Epidermal melanocyte (primary cell): ENCODE measurements at regions not wholly inside any gene's neighbourhood (a gene's known extent, or its start where the extent isn't known, plus 50 kb on each side); places are given as distances from the start of the nearest gene placed in this dataset.

Source experiments
- DNase-seq: peaks from one replicate; pipeline ENCODE4 v3.0.0; 2011; ENCODE audit warnings: low spot score; ENCODE audit not compliant: insufficient read length

DNA sequence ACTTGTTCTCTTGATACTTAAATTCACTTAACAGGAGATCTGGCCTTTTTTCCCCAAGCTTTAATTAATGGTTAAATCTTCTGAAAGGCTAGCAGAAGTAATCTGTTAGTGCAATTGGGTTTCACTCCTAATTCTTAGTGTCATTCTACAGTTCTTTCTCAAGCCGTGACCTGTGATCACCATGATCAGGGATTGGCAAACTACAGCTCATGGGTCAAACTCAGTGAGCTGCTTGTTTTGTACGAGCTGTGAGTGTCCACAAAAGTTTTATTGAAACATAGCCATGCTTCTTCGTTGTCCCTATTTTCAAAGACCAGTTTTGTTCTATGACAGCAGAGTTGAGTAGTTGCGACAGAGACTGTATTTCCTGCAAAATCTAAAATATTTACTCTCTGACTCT is 109.4 kb upstream of the KCNJ15 start:
- no peak for DNase-seq

- no peak for DNase-seq
Observed at GRCh38 chr21:38148046-38148445, 108.7 kb upstream of the KCNJ15 start.

DNA sequence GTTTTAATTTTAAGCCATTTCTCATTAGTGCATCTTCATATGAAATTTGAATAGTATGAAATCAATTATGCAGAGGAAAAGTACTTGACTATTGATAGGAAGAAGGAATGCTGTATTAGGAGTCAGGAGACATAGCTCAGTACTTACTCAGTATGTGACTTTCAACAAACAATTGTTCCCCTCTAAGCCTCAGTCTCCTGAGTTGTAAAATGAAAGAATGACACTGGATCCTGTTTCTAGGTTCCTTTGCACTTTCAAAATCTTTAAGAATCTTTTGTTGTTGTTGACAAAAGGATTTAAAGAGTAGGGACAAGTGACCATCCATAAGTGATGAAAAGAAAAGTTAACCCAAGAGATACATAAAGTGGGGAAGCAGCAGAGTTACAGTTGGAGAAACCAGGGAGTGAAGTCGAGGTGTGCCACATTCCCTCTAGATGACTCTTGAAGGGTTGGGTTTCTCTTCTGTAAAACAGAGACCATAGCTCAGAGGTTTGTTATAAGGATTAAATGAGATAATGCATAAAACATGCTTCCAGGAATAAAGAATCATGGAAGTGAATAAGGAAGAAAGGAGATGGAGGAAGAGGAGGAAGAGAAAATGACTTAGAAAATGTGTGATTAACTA is 105.7 kb upstream of the KCNJ15 start:
- DNase-seq: no peak

GRCh38 chr21:38156200-38156599 is 100.6 kb upstream of the KCNJ15 start:
- no peak for DNase-seq

- peak; percentile 49 for DNase-seq
Observed at GRCh38 chr21:38159355-38159754, 97.4 kb upstream of the KCNJ15 start.

GRCh38 chr21:38165466-38166172 is 91.2 kb upstream of the KCNJ15 start:
- DNase-seq: no peak

DNA sequence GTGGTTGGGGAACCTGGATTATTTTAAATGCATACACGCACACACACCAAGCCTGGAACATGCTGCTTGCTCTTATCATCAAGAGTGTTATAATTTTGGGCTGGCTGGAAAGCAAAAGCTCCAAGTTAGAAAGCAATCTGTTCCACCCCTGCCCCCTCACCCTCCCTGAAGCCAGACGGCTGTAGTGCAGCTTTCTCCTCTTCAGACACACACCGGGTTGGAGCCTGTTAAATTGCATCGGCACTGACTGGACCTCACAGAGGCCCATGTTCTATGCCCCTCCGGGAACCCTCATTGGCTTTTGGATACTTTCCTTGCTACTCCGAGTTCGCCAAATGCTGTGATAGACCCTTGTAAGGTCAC is 90.6 kb upstream of the KCNJ15 start:
- no peak for DNase-seq

- DNase-seq: no peak
Observed at GRCh38 chr21:38167345-38167744, 89.4 kb upstream of the KCNJ15 start.

- DNase-seq: no peak
Observed at GRCh38 chr21:38170283-38170682, 86.5 kb upstream of the KCNJ15 start.

DNA sequence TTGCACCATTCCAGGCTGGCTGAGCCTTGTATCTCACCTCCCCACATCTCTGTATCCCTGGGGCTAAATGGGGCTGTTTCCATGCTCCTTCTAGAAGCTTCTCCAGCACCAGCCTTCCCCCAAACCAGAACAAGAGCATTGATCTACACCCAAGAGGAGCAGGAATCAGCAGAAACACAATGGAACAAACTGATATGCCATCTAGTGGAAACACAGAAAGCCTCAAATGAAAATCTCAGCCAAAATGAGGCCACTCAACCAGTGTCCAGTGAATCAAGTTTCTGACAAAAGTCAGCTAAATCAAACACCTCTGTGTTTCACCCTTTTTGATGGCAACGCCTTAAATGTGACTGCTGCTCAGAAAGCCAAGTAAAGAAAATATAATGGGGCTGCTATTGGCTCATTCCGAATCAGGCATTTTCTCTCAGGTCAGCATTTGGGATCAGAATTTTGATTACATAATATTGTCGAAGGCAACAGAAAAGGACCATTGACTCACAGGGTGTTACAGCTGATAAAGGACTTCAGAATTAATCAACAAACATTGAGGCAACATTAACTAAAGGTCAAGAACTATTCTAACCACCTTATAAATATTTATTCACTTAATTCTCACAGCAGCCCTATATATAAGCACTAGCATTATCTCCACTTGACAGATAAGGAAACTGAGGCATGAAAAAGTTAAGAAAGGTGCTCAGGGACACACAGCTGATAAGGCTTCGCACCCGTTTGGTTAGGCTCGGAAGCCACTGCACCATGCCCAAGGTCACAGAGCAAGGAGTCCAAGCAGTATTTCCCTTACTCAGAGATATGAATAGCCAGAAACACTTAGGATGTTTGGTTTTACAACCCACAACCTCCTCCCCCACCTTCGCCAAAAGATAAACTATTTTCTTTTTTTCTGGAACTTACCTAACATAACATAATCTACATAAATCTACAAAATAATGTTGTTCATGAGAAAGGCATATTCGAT is 85.8 kb upstream of the KCNJ15 start:
- no peak for DNase-seq

GRCh38 chr21:38171723-38172344 is 85.0 kb upstream of the KCNJ15 start:
- no peak for DNase-seq

- DNase-seq: no peak
Observed at GRCh38 chr21:38173276-38174035, 83.3 kb upstream of the KCNJ15 start.

- DNase-seq: no peak
Observed at GRCh38 chr21:38175306-38175705, 81.5 kb upstream of the KCNJ15 start.

GRCh38 chr21:38177919-38178652 is 78.7 kb upstream of the KCNJ15 start:
- no peak for DNase-seq

- no peak for DNase-seq
Observed at GRCh38 chr21:38178653-38179470, 77.9 kb upstream of the KCNJ15 start.

GRCh38 chr21:38179511-38179910 is 77.3 kb upstream of the KCNJ15 start:
- no peak for DNase-seq

DNA sequence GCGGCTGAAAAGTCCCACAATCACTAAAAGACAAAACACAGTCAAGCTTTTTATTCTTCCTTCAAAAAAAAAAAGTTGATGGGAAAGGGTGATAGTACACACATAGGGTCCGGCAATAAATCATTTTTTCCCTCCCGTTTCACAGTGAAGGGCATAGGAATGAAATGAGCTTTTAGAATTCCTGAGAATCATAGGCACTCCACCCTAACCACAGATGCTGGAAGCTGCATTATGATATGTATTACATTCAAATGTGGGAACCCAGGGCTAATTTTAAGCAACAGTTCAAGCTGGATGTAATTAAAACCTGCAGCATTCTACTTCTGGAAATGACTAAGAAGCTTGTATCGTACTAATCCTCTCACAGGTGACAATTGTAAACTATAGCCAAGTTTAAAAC is 75.7 kb upstream of the KCNJ15 start:
- no peak for DNase-seq

DNA sequence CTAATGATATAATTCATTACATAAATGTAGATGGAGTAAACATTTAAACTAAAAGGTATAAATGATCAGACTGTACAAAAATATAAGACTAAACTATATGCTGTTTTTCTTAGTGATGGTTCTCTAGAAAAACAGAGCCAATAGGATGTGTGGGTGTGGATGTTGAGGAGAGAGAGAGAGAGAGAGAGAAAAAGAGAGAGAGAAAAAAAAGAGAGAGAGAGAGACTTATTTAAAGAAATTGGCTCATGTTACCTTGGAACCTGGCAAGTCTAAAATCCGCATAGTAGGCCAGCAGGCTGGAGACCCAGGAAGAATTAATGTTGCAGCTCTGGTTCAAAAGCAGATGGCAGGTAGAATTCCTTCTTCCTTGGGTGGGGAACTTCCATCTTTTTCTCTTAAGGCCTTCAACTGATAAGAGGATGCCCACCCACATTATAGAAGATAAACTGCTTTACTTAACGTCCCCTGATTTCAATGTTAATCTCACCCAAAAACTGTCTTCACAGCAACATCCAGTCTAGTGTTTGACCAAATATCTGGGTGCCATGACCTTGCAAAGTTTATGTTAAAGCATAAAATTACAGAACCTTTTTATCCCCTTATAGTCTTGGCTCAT is 74.3 kb upstream of the KCNJ15 start:
- DNase-seq: no peak

GRCh38 chr21:38183961-38184360 is 72.8 kb upstream of the KCNJ15 start:
- DNase-seq: no peak
